PFSK-1 (cell line): ENCODE measurements at regions not wholly inside any gene's neighbourhood (a gene's known extent, or its start where the extent isn't known, plus 50 kb on each side); places are given as distances from the start of the nearest gene placed in this dataset.

Experiments
- FOXP2 ChIP-seq: optimal IDR thresholded peaks from 2 replicates; pipeline ENCODE3; 2011; ENCODE audit warnings: borderline replicate concordance, control low read depth, inconsistent platforms; ENCODE audit not compliant: insufficient read depth; ENCODE audit errors: extremely low read length, extremely low read depth
- POLR2AphosphoS5 ChIP-seq: IDR thresholded peaks from 2 replicates; pipeline ENCODE4 v1.6.1; 2012; ENCODE audit warnings: low read depth, mild to moderate bottlenecking, control low read depth, low read length, moderate library complexity
- REST ChIP-seq, 2 experiments: IDR thresholded peaks; 2 replicates each; pipeline versions ENCODE4 v1.6.1 to v1.8.0; 2011 to 2012; ENCODE audit warnings: low read depth in 2 of 2, low read length in 2 of 2, control low read depth in 1 of 2, inconsistent platforms in 1 of 2, mild to moderate bottlenecking in 1 of 2, moderate library complexity in 1 of 2; ENCODE audit not compliant: insufficient read depth in 1 of 2
- SIN3A ChIP-seq: IDR thresholded peaks from 2 replicates; pipeline ENCODE4 v1.6.1; 2012; ENCODE audit warnings: mild to moderate bottlenecking, low read length, moderate library complexity, borderline replicate concordance; ENCODE audit not compliant: insufficient read depth
- TAF1 ChIP-seq: IDR thresholded peaks from 2 replicates; pipeline ENCODE4 v1.6.1; 2012; ENCODE audit warnings: low read length, control low read depth, borderline replicate concordance; ENCODE audit not compliant: insufficient read depth

DNA sequence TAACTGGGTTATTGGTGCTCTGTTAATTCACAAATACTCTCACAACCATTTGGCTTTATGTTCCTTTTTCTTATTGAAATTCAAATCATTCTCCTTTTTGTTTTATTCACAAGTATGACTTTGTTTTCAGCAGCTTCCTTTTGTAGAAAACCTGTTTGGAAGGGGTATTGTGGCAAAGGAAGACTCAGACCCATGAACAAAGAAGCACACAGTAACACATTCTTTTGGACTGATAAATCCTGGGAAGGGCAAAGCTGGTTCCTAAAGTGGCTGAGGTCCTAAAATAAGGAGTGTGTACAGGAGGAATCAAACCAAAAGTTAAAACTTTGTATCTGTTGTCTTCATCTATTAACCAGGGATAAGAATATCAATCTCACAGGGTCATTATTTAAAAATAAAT is 374.7 kb upstream of the FIGN start:
- TF ChIP-seq POLR2AphosphoS5 (no peak), TAF1 (no peak), REST (IDR thresholded peaks at IDR 0.05; ENCODE audit: insufficient read depth in 1 of 2, low read depth in 2 of 2, low read length in 2 of 2) (no peak), FOXP2 (no peak)

- TF ChIP-seq SIN3A (no peak), FOXP2 (no peak), TAF1 (no peak), REST (IDR thresholded peaks at IDR 0.05; ENCODE audit: insufficient read depth in 1 of 2, low read depth in 2 of 2, low read length in 2 of 2) (no peak), POLR2AphosphoS5 (no peak)
Measured at GRCh38 chr2:164109006-164109405, 373.2 kb upstream of the FIGN start.

GRCh38 chr2:164103271-164103670 is 367.5 kb upstream of the FIGN start:
- no peak for TF ChIP-seq TAF1
- no peak for TF ChIP-seq POLR2AphosphoS5
- no peak for TF ChIP-seq REST (IDR thresholded peaks at IDR 0.05; ENCODE audit: insufficient read depth in 1 of 2, low read depth in 2 of 2, low read length in 2 of 2)

- TF ChIP-seq TAF1: no peak
- no peak for TF ChIP-seq SIN3A
- no peak for TF ChIP-seq REST (IDR thresholded peaks at IDR 0.05; ENCODE audit: insufficient read depth in 1 of 2, low read depth in 2 of 2, low read length in 2 of 2)
- no peak for TF ChIP-seq FOXP2
- TF ChIP-seq POLR2AphosphoS5: no peak
Measured at GRCh38 chr2:164102366-164102765, 366.6 kb upstream of the FIGN start.

DNA sequence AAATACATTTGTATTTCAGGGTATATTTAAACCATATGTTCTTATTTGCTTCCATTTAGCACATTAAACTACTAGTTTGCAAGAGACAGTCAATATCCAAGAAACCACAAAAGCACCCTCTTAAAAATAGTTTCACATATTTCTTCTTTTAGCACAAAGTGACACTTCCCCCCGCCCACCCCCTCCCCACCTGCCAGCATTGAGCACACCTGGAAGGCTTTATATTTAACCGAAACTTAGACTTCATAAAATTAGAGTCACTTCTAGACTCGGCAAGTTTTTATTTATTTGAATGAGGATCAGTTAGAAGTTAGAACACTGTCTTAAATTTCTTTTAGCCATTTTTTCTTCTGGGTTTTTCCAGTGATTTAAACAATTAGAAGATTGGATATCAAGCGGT is 355.9 kb upstream of the FIGN start:
- no peak for TF ChIP-seq TAF1
- no peak for TF ChIP-seq FOXP2
- TF ChIP-seq SIN3A: no peak
- no peak for TF ChIP-seq REST (IDR thresholded peaks at IDR 0.05; ENCODE audit: insufficient read depth in 1 of 2, low read depth in 2 of 2, low read length in 2 of 2)
